SHP77 treated with DMSO at 0.1 percent for 48 hours (cell line): ENCODE measurements at regions not wholly inside any gene's neighbourhood (a gene's known extent, or its start where the extent isn't known, plus 50 kb on each side); places are given as distances from the start of the nearest gene placed in this dataset.
A peak's percentile ranks its signal among the peaks of the same experiment; 100 is the strongest.
"Not testable (repeated sequence)": the region's sequence is repeated elsewhere in the genome, so short reads cannot be mapped to it uniquely, and the experiment has no call there.

Experiments
- DNase-seq: peaks from one replicate; lab custom pipeline; 2025; lab: John Stamatoyannopoulos, UW

DNA sequence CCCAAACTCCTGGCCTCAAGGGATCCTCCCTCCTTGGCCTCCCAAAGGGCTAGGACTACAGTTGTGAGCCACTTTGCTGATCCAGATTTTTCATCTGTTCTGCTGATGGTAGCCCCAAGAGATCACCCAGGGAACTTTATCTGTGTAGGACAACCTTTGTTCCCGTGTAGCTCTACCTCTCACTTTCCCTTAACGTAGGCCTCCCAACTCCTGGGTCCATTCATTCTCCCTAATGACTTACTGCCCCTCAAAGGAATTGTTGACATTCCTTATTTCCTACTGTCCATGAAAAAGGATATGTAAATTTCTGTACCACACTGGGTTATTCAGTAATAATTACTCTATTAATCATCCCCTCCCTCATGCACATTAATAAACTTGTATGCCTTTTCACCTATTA lies 51.0 kb upstream of the PHF24 start:
- DNase-seq: no peak

DNA sequence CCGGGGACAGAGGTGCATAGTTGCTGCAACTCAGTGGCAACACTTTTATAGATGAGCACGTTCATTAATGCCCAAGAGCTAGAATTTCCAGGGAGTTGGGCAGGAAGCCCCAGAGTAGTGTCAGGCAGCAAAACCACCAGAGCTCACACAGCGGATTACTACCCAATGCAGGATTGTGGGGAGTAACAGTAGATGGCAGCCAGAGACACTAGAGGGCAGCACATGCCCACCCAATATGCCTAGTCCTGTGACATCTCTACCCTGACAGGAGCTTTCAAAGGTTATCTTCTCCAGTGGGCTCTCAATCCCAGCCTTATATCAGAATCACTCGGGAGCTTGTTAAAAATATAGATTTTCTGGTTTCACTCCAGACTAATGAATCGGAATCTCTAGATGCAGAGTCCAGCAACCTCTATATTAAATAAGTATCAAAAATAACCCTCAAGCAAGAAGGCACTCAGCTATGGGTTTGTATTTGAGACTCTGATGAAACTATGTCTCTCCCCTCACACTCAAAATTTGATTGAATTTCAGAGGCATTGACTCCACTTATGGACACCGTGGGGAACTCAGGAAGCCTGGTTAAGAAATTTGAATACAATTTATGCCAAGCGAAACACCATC lies 58.4 kb upstream of the PHF24 start:
- DNase-seq: peak; percentile 14

GRCh38 chr9:34898846-34899245 lies 59.2 kb upstream of the PHF24 start:
- no peak for DNase-seq

DNA sequence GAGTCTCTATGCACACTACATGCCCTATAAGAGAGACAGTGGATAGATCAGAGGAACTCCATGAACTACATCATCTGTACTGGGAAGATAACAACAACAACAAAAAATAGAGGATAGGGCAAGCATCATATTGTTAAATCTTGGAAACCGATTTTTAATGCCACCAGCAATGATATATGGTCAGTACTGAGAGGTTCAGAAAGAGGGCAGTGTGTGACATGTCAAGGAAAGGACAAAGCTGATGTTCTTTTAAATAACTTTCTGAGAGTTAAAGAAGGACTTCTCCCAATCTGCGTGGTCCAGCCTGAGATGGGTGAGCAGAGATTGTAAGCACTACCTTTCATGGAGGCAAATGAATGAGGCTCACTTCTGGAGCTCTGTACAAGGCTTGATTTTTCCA lies 62.0 kb upstream of the PHF24 start:
- DNase-seq: no peak

DNA sequence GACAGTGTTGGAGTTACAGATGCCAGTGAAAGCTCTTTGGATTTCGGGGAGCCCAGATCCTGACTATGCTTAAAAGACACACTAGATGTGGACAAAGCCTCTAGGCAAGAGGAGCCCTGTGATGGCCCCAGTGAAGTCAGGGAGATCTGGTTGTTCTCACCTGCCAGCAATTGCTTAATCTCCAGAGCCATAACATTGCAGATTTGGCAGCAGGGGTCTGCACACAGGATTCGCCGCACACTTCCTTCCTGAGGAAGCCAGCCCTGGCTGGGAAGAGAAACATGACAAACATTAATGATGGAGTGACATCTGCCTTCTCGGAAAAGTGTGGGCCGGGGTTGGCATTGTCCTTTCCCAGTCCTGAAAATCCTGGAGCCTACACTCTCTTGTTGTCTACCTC lies 65.2 kb upstream of the PHF24 start:
- no peak for DNase-seq

DNA sequence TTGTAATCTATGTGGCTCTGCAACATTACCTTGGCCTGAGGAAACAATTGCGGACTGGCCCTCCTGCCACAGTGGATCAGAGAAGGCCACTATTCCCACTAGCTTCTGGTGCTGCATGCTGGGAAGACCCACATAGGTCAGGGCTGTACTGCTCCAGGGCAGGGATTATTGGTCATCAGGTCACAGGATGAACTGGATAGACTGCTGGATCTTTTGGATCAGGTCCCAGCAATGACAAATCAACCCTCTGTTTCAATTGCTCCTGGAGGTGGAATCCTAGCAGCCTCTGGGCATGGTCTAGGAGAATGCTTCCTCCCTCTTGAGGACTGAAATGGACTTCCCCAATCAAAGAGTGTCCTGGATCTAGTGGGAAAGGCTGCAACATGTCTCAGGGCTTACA lies 66.7 kb upstream of the PHF24 start:
- DNase-seq: no peak

DNA sequence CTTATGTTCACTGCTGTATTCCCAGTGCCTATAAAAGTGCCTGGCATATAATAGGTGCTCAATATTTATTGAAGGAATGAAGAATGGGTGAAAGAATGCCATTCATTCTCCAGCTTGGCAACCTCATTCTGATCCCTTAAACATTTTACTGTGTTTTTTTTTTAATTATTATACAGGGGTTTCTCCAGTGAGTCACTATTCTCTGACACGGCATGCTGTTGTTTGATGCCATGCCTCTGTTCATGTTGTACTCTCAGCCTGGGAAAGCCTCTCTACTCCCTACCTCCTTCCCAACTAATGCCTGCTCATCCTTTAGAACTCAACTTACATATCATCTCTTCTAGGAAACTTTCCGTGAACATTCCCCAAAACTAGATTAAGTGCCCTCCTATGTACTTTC lies 70.2 kb upstream of the PHF24 start:
- DNase-seq: no peak

DNA sequence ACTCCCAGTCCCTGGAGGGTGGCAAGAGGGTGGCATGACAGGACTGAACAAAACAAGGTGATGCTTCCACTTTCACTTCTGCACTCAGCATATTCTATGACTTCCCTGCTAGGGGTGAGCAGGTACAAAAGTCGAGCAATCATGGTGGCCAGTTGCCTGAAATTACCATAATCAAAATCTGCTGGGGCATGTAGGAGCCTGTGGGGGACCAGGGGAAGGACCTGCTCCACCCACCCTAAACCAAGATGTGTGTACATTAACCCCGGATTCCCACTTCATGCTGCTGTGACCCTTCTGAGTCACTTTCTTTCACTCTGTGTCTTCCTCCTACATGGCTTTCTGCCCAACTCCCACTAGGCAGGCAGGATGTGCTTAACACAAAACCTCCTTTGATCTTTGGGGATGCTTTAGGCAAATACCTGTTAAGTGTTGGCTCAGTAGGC lies 73.3 kb upstream of the PHF24 start:
- no peak for DNase-seq

DNA sequence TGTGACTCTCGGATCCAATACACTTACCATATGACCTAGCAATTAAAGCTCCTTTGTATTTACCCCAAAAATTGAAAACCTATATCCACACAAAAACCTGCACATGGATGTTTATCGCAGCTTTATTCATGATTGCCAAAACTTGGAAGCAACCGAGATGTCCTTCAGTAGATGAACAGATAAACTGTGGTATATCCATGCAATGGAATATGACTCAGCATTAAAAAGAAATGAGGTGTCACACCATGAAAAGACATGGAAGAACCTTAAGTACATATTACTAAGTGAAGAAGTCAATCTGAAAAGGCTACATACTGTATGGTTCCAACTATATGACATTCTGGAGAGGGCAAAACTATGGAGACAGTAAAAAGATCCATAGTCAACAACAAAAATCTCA lies 82.0 kb upstream of the PHF24 start:
- no peak for DNase-seq

DNA sequence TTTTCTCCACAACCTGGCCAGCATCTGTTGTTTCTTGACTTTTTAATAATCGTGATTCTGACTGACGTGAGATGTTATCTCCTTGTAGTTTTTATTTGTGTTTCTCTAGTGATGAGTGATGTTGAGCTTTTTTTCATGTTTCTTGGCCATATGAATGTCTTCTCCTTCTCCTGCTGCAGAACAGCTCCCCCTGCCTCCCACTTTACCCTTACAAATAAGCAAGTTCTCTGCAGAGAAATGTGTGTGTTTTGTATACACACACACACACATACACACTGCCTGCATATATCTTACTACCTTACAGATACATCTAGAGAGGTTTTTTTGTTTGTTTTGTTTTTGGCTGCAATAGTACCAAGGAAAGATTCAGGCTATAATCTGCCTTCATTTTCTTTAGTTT lies 88.7 kb upstream of the PHF24 start:
- DNase-seq: no peak

GRCh38 chr9:34866614-34867013 lies 91.5 kb upstream of the PHF24 start:
- no peak for DNase-seq

DNA sequence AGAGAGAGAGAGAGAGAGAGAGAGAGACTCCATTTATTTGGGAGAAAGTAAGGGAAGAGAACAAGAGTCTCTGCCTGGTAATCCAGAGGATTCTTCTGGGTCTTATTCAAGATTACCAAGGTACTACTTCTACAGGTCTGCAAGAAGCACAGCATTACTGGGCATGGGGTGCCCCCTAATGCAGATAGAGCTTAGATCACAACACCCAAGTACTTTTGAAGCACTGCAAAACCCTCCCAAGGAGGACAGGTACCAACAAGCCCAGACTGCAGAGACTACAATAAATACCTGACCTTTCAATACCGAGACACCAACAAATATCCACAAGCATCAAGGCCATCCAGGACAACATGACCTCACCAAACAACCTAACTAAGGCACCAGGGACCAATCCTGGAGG lies 94.7 kb upstream of the PHF24 start:
- no peak for DNase-seq

- no peak for DNase-seq
These were observed 95.2 kb upstream of the PHF24 start for GRCh38 chr9:34862836-34863235.

DNA sequence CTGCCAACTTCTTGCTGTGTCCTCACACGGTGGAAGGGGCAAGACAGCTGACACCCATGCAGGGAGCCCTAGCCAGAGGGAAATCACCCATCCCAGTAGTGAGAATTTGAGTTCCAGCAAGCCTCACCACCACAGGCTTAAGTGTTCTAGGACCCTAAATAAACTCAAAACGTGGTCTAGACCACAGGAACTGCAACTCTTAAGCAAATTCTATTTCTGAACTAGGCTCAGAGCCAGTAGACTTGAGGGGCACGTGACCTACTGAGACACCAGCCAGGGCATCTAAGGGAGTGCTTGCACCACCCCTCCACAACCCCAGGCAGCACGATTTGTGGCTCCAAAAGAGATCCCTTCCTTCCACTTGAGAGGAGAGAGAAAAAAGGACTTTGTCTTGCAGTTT lies 96.0 kb upstream of the PHF24 start:
- no peak for DNase-seq

DNA sequence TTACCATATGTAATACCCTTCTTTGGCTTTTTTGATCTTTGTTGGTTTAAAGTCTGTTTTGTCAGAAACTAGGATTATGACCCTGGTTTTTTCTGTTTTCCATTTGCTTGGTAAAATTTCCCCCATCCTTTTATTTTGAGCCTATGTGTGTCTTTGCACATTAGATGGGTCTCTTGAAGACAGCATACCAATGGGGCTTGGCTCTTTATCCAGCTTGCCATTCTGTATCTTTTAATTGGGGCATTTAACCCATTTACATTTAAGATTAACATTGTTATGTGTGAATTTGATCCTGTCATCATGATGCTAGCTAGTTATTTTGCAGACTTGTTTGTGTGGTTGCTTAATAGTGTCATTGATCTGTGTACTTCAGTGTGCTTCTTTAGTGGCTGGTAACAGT lies 103.1 kb upstream of the PHF24 start:
- not testable (repeated sequence) for DNase-seq

GRCh38 chr9:34830068-34830467 lies 120.1 kb upstream of the CCL21 start:
- DNase-seq: no peak

DNA sequence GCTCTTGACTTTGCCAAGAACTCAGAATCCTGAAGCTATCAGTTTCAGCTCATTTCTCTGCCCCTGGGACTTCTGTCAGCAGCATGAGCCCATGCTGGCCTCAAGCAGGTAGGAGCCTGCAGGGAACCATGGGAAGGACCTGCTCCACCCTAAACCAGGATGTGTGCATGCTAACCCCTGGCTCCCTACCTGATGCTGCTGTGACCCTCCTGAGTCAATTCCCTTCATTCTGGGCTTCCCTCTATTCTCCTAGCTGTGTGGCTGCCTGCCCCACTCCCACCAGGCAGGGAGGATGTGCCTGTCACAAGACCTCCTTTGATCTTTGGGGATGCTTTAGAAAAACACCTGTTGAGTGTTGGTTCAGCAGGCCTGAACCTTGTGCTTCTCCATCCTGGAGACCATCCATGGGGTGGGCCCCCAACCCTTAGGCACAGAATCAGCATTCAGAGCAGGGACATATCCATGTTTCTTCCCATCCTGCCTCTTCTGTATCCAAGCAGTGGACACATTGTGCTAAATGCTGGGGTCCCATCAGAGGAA lies 117.1 kb upstream of the CCL21 start:
- no peak for DNase-seq

DNA sequence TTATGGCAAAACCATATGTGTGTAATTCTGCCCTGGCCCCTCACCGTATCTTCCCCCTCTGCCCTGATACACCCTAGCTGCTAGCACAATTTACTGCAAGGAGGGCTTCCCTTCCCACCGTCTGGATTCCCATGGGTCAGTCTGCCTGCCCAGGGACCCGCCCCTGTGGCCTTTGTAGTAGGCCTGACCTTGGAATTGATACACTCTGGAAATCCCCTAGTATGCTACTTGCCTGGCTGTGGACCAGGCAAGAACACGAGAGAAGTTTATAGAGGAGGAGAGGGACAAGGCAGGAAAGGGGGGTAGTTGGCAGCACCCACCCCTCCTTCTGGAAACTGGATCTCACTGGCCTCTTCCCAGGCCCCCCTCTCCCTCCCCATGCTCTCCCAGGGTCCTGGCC lies 115.8 kb upstream of the CCL21 start:
- DNase-seq: no peak

DNA sequence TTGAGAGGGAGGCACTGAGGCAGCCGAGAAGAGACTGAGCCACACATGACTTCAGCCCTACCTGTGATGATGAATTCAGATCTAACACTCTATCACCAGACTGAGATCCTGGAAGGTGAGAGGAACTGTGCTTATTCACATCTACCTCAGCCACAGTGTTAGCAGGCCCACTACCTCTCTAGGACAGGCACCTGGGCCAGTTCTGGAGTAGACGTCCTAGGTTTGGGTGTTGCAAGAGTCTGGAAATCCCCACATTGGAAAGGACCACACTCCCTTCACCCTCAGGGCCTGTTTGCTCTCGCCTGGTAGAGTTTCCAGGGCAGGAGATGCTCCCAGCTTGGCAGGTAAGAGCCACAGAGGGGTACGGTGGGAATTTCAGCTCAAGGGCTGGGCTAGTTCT lies 113.8 kb upstream of the CCL21 start:
- DNase-seq: no peak

DNA sequence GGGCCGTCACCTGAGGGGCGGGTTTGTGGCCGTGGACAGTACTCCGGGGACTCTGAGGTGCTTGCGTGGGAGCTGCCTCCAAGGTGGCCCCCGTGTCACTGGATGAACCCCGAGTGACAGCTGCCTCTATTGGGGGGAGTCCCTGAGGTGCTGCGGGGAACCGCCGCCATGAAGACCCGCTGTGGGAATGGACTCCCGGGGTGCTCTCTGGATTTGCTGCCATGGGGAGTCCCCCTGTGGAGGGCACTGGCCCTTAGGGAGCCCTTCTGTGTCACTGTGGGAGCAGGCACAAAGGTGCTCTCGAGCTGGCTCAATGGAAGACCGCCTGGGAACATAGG lies 100.2 kb upstream of the CCL21 start:
- no peak for DNase-seq

DNA sequence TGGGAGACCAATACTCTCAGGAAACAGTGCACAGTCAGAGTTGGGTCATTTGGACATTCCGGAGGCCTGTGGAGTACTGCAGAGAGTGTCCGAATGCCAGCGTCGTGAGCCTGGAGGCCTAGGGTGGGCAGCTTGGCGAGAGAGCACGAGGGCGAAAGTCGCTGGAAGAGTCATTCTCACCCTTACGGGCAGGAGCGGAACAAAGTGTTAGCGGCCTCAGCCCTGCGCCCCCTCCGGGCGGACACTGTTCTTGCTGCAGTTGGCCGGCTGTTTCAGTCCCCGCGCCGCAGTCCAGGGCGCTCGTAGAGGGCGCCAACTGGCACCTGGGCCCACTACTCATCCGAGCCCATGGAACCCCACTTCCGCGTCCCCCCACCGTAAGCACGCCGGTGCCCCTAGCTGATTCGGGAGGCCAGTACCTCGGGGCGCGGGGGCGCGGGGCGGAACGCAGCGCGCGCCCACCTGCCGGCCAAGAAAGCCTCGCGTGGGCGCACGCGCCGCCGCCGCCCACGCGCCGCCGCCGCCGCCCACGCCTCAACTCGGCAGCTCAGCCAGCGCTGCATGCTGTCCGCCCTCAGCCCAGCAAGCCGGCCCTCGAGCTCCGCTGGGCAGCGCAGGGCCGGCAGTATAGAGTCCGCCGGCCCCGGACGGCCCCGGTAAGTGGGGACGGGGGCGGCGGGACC lies 99.7 kb upstream of the CCL21 start:
- no peak for DNase-seq

- DNase-seq: no peak
These were observed 93.0 kb upstream of the CCL21 start for GRCh38 chr9:34802916-34803315.

DNA sequence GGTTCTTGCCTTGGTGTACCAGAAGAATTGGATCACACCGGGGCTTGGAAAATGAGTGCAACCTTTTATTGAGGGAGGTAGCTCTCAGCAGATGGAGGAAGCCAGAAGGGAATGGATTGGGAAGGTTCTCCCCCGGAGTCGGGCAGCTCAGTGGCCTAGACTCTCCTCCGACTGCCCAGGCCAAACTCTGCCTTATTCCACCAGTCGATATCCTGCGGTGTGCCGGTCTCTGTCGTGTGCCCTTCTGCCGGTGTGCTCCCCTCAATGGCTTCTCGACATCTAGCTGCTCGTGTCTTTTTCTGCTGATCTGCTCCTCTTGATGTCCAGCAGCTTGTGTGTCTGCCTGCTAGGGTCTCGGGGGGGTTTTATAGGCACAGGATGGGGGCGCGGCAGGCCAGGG lies 87.4 kb upstream of the CCL21 start:
- DNase-seq: no peak

- DNase-seq: no peak
These were observed 87.0 kb upstream of the CCL21 start for GRCh38 chr9:34796924-34797323.
